Muscle of arm (tissue), 1 donor: ENCODE measurements at regions not wholly inside any gene's neighbourhood (a gene's known extent, or its start where the extent isn't known, plus 50 kb on each side); places are given as distances from the start of the nearest gene placed in this dataset.

ENCODE experiments used
- DNase-seq: peaks from one replicate; pipeline ENCODE4 v3.0.0-alpha.2; 2013

DNA sequence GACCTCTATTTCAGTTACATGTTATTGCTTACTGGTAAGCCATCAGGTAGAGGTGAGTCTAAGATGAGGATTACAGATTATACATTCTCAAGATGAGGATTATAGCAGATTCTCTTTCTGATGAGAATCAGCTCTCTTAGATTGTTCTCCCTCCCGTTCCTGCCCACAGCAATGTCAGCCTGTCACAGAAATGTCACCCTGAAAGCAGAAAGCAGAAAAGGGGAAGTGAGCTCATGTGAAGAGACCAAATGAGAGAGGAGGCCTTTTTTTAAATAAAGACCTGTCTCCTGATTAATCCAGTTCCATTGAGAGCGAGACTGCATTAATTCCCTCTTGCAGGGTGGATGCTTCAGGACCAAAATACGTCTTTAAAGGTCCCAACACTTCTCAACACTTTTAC is 445.6 kb downstream of the KCTD12 start:
- DNase-seq: no peak

GRCh38 chr13:76439546-76439945 is 446.7 kb downstream of the KCTD12 start:
- no peak for DNase-seq

DNA sequence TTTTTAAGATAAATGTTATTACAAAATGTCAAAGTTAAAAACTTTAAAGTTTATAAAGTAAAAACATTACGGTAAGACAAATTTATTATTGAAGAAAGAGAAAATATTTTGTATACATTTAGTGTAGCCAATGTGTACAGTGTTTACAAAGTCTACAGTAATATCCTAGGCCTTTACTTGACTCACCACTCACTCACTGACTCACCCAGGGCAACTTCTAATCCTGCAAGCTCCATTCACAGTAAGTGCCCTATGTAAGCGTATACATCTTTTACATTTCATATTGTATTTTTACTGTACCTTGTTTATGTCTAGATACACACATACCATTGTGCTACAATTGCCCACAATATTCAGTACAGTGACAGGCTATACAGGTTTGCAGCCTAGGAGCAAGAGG is 448.2 kb downstream of the KCTD12 start:
- no peak for DNase-seq

DNA sequence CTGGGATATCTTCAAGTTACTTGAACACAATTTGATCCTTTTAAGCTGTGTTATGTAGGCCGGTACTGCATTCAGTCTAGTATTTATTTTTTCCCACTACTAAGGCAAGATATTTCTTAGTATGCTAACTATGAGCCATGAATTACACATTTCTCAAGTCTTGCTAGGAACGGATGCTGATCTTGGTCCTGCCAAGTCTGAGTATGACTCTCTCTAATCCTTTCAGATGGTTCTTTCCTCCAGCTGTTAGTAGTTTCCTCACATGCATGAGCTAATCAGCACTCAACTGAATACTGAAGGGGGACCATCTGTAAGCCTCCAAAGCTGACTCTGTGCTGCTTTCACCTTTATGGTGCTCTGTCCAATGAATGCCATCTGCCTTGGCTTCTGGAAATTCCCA is 460.3 kb downstream of the KCTD12 start:
- DNase-seq: peak; percentile 58

- DNase-seq: no peak
Observed at GRCh38 chr13:76421011-76421410, 465.2 kb downstream of the KCTD12 start.

DNA sequence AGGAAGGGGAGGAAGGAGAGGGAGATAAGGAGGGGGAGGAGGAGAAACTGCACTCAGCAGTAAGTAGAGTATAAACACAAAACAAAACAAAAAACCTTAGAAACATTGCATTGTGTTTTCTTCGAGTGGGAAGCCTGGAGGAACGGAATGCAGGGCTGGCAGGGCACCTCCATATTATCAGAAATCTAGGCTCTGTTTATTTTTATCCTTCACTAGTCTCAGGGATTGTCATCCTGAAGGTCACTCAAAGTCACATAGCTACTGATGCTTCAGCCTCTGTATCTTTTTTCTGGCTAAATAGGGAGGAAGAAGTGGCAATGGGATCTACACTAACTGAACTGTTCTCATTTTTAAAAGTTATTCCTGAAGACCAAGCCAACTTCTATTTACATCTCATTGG is 467.8 kb downstream of the KCTD12 start:
- no peak for DNase-seq

DNA sequence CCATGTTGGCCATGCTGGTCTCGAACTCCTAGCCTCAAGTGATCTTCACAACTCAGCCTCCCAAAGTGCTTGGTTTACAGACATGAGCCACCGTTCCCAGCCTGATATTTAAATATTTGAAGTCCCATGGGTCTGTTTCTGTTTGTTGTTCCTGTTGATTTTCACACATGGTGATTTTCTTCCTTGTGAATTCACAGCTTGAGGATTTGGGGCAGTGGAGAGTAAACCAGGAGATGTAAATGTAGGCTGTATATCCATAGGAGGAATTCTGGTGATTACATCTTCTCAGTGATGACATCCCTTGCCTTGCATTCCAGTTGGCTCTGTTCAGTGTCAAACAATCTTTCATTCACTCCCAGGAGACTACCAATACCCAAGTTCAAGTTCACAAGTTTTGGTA is 471.9 kb downstream of the KCTD12 start:
- DNase-seq: no peak

- no peak for DNase-seq
Observed at GRCh38 chr13:76406243-76406642, 480.0 kb downstream of the KCTD12 start.

GRCh38 chr13:76398425-76398824 is 487.8 kb downstream of the KCTD12 start:
- no peak for DNase-seq

- DNase-seq: no peak
Observed at GRCh38 chr13:76397413-76397812, 488.8 kb downstream of the KCTD12 start.

DNA sequence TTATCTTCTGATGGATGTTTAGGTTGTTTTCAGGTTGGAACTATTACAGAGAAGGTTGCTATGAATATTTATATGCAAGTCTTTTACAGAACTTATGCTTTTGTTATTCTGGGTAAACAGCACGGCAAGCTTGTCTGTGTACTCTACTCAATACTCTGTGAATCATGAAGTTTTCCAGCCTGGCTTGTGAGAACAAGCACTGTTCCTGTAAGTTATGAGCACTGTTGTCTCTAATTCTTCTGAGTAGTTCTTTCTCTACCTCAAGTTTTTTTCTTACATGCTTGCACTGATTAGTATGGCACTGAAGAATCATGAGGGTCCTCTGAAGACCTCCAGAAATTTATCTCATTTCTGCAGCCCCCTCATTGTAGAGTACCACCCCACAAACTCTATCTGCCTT is 496.9 kb downstream of the KCTD12 start:
- DNase-seq: no peak

DNA sequence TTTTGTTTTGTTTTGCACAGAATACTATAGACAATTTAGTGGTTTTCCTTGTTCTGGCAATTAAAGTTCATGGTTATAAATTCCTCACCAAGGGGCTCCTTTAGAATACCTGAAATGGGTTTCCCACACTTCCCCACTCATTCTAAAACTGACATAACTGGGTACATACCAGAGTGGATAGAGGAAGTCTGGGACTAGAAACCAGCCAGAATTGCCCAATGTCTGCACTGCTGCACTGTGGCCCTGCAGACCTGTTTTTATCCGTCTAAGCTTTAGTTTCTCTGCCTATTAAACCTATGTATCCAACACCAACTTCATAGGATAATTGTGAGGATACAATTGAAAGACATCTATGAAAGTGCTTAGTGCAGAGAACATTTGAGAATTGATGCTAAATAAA is 498.6 kb downstream of the KCTD12 start:
- DNase-seq: no peak

DNA sequence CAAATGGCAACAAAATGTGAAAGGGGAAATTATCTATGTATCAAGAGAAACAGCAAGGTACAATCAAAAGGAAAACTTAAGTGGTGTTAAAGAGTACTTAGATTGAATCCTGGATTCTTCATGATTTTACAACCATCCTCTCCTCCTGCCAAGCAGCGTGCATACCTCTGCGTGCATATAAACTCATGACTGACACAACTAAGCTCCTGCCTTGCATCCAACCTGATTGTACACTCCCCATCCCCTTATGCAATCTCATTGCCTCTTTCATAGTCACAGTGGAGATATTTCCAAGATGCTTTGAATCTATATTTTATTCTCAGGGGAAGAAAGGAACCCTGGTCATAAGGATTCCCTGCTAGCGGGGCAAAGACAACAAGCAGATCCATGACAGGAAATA is 499.9 kb downstream of the KCTD12 start:
- no peak for DNase-seq

DNA sequence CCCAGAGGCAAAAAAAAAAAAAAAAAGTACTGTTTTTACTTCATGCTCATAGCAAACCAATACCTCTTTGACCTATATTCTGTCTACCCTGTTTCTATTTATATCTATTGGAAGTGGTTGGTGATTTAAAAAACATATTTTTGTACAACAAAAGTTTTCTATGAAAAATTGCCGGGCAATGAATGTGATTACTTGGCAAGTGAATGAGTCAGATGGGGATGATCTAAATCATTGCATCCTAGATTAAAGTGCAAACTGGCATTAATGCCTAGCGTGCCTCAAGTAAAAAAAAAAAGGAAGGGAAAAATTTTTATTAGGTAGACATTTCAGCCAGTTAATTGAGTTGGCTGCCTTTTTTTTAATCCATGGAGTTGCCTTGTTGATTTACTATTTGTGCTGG is 500.6 kb downstream of the KCTD12 start:
- DNase-seq: no peak

DNA sequence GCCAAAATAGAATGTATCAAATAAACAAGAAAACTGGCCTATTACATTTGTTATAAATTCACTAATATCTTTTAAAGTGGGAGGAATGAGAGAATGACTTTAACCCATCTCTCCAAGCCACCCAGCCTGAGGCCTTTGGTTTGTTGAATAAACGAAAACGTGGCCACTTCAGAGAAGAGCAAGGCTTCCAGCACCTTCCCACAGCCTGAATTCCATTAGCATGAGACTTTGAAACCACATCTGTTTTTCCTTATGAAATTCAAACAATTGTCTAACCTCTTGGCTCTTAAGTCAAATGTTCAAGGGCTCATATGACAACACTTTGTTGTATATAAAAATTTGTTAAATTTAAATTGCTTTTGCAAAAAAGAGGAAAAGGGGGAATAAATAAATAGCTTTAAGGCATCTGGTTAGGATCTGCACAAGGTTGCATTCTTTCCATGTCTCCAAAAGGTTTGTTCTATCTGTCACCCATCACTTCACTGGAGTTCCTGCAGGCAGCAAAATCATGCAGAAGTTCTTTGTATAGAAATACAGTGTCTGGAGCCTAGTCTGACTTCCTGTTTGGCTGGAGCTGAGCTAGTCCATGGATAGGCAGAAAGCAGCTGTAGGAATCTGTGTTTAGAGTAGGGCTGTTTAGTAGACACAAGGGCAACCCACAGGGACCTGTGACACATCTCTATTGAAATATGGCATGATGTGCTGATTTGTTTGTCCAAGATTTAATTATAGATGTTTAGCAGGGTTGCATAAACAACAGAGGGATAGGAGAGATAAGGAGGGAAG is 502.3 kb downstream of the KCTD12 start:
- peak; percentile 85 for DNase-seq

GRCh38 chr13:76380446-76381065 is 505.6 kb downstream of the KCTD12 start:
- no peak for DNase-seq

GRCh38 chr13:76379341-76380105 is 506.7 kb downstream of the KCTD12 start:
- no peak for DNase-seq

DNA sequence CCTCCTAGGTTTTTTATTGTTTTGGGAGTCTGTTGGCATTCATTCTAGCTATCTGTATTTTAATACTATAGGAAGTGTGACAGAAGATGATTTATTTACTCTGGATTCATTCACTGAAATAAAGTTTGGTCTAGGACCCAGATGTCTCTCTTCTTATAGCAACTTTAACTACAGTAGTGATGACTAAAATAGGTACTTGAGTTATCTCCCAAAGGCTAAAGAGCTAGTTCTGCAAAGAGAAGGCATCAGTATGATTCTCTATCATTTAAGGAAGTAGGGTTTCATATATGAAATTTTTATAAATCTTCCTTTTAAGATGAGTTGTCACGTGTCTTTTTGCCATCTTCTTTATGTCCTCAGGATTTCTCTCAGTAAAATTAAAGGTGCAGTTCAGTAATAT is 507.4 kb downstream of the KCTD12 start:
- DNase-seq: no peak

DNA sequence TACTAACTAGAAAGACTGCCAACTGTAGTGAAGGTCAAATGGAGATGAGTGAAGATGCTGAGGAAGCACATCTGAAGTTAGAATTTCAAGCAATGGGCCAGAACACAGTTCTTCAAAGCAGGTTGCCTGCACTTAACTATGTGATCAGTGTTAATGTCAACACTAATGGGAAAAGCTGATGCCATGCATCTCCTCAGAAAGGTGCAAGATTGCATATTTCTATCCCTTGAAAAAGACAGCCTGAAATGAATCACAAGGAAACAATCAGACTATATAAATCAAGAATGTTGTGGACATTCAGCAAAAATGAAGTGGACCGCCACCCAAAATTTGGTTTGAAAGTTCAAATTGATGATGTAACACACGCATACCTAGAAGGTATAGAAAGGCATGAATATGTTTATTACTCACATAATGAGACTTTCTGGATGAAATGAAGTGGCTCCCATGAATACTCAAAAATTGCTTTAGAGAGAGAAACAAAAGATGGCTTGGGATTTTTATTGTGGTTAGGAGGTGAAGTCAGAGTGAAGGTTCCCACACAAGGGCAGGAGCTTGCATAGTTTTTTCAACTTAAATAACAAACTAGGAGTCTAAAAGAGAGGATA is 522.4 kb downstream of the KCTD12 start:
- no peak for DNase-seq

DNA sequence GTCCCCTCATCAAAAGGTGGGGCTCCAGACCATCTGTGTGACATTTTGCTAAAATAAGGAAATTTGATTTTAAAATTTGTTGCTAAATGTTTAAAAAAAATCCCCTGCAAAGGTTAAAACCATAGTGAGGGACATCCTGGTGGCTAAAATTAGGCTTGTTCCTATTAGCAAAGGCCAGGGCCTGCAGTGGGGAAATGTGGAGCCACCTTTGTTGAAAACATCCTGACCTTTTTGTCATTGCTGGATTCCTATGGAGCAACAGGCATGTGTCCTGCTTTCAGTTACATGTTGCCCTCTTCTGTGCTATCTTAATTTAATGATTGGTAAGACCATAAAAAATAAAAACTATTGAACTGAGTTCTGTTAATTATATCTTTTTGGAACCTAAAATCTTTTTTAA is 524.3 kb downstream of the KCTD12 start:
- no peak for DNase-seq

GRCh38 chr13:76351541-76352229 is 534.5 kb downstream of the KCTD12 start:
- DNase-seq: no peak

DNA sequence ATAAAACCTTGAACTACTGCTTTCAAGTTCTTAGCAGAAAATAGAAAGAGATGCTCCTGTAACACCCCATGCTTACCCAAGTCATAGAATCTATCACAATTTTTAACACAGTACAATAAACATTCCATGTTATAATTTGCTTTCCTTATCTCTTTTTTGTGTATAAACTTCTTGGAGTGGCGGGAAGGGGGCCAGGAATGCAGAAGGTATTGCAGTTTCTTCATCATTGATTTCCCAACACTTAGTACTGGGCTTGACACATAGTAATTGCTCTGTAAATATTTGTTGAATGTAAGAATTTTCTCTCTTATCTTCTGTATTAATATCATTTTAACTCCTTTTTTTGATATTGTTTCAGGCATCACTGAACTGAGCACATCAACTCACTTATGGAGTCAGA is 535.8 kb downstream of the KCTD12 start:
- no peak for DNase-seq
